ENCODE measurements at regions not wholly inside any gene's neighbourhood (a gene's known extent, or its start where the extent isn't known, plus 50 kb on each side); places are given as distances from the start of the nearest gene placed in this dataset.

DNA sequence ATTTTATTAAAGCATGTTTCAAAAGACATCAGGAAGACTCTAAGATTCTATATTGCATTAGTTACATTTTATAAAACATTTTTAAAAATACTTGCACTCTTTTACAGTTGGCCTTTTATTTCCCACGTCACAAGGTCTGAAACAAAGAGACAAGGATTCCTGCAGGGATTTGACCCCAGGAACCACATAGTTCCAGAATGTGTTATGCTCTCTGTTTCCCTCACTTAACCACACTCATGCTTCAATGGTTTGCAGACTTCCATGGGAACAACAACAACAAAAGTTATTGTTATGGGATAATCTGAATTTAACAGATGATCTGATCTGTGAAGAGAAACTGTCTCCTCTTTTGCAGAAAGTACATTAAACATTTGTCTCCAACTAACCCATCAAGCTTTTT is 104.3 kb upstream of the PPFIA2 start:
- no peak for DNase-seq
- H4K20me1 ChIP-seq (ENCODE audit: insufficient read depth, low read length): no peaks in the 10 kb centered on the region
- H3K79me2 ChIP-seq (ENCODE audit: low read length): no peaks in the 10 kb centered on the region
- H3F3A ChIP-seq (ENCODE audit: insufficient read depth, low read length): no peaks in the 10 kb centered on the region
- no peak overlapping the region for H3K9ac ChIP-seq (ENCODE audit: low read length)
- H3K36me3 ChIP-seq (replicated peaks; ENCODE audit: insufficient read depth, low read length): no peaks in the 10 kb centered on the region
- H3K9me2 ChIP-seq (replicated peaks; ENCODE audit: insufficient read depth, low read length): no peaks in the 10 kb centered on the region
- H3K27ac ChIP-seq (ENCODE audit: low read length): no peak overlapping the region
- no peaks in the 10 kb centered on the region for H3K4me1 ChIP-seq (ENCODE audit: low read length)
- TF ChIP-seq CTCF (IDR thresholded peaks at IDR 0.05; ENCODE audit: low read length) (no peak), EZH2 (optimal IDR thresholded peaks at IDR 0.05; ENCODE audit: low read depth, low read length) (no peak)
- no peaks in the 10 kb centered on the region for H3K27me3 ChIP-seq (replicated peaks; ENCODE audit: insufficient read depth, low read length)
- H3K9me3 ChIP-seq (replicated peaks; ENCODE audit: insufficient read depth, low read length): no peaks in the 10 kb centered on the region
- H3K4me3 ChIP-seq (ENCODE audit: low read length): no peak overlapping the region
- H2AFZ ChIP-seq (ENCODE audit: low read length): no peak overlapping the region
- no peak overlapping the region for H3K4me2 ChIP-seq (ENCODE audit: low read depth, low read length)

DNA sequence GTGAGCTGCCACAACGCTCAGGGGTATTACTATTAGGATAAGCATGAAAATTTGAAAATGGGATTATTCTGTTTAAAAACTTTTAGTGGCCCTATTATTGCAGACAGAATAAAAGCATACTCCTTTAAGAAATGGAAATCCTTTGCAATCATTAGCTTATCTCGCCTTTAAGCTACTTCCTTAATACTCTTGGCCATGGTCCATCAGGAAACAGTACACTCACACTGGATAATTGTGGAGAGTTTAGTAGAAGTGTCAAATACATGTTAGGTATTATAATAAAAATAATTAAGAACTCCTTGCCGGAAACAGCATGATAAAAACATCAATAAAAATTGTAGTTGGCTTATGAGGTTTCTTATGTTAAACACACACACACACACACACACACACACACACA is 100.4 kb upstream of the PPFIA2 start:
- Histone ChIP-seq H3K9me2 (replicated peaks; ENCODE audit: insufficient read depth, low read length) (no peaks in the 10 kb centered on the region), H3K27ac (ENCODE audit: low read length) (no peak overlapping the region), H3K27me3 (replicated peaks; ENCODE audit: insufficient read depth, low read length) (no peaks in the 10 kb centered on the region), H3K79me2 (ENCODE audit: low read length) (no peaks in the 10 kb centered on the region), H3K4me1 (ENCODE audit: low read length) (no peaks in the 10 kb centered on the region), H3K9me3 (replicated peaks; ENCODE audit: insufficient read depth, low read length) (no peaks in the 10 kb centered on the region), H3K36me3 (replicated peaks; ENCODE audit: insufficient read depth, low read length) (no peaks in the 10 kb centered on the region), H3K9ac (ENCODE audit: low read length) (no peak overlapping the region), H3K4me2 (ENCODE audit: low read depth, low read length) (no peak overlapping the region), H2AFZ (ENCODE audit: low read length) (no peak overlapping the region), H4K20me1 (ENCODE audit: insufficient read depth, low read length) (no peaks in the 10 kb centered on the region), H3F3A (ENCODE audit: insufficient read depth, low read length) (no peaks in the 10 kb centered on the region), H3K4me3 (ENCODE audit: low read length) (no peak overlapping the region)
- TF ChIP-seq CTCF (IDR thresholded peaks at IDR 0.05; ENCODE audit: low read length): no peak
- no peak for TF ChIP-seq EZH2 (optimal IDR thresholded peaks at IDR 0.05; ENCODE audit: low read depth, low read length)
- no peak for TF ChIP-seq EZH2phosphoT487 (IDR thresholded peaks at IDR 0.05; ENCODE audit: low read length)
- DNase-seq: no peak

GRCh38 chr12:81843599-81843998 is 84.4 kb upstream of the PPFIA2 start:
- Histone ChIP-seq H2AFZ (ENCODE audit: low read length) (no peak overlapping the region), H3K4me2 (ENCODE audit: low read depth, low read length) (no peak overlapping the region), H3F3A (ENCODE audit: insufficient read depth, low read length) (no peaks in the 10 kb centered on the region), H3K79me2 (ENCODE audit: low read length) (no peaks in the 10 kb centered on the region), H3K9me3 (replicated peaks; ENCODE audit: insufficient read depth, low read length) (no peaks in the 10 kb centered on the region), H3K9me2 (replicated peaks; ENCODE audit: insufficient read depth, low read length) (no peaks in the 10 kb centered on the region), H3K27me3 (replicated peaks; ENCODE audit: insufficient read depth, low read length) (no peaks in the 10 kb centered on the region), H4K20me1 (ENCODE audit: insufficient read depth, low read length) (no peaks in the 10 kb centered on the region), H3K9ac (ENCODE audit: low read length) (no peak overlapping the region), H3K4me1 (ENCODE audit: low read length) (no peaks in the 10 kb centered on the region), H3K4me3 (ENCODE audit: low read length) (no peak overlapping the region), H3K27ac (ENCODE audit: low read length) (no peak overlapping the region), H3K36me3 (replicated peaks; ENCODE audit: insufficient read depth, low read length) (no peaks in the 10 kb centered on the region)
- DNase-seq: no peak
- TF ChIP-seq EZH2 (optimal IDR thresholded peaks at IDR 0.05; ENCODE audit: low read depth, low read length): no peak
- TF ChIP-seq EZH2phosphoT487 (IDR thresholded peaks at IDR 0.05; ENCODE audit: low read length): no peak

GRCh38 chr12:81835783-81836182 is 76.6 kb upstream of the PPFIA2 start:
- H4K20me1 ChIP-seq (ENCODE audit: insufficient read depth, low read length): no peaks in the 10 kb centered on the region
- no peaks in the 10 kb centered on the region for H3F3A ChIP-seq (ENCODE audit: insufficient read depth, low read length)
- no peaks in the 10 kb centered on the region for H3K4me1 ChIP-seq (ENCODE audit: low read length)
- no peak for DNase-seq
- H3K4me2 ChIP-seq (ENCODE audit: low read depth, low read length): no peak overlapping the region
- H3K9ac ChIP-seq (ENCODE audit: low read length): no peak overlapping the region
- no peaks in the 10 kb centered on the region for H3K9me2 ChIP-seq (replicated peaks; ENCODE audit: insufficient read depth, low read length)
- no peak overlapping the region for H3K4me3 ChIP-seq (ENCODE audit: low read length)
- no peak overlapping the region for H2AFZ ChIP-seq (ENCODE audit: low read length)
- no peak overlapping the region for H3K27ac ChIP-seq (ENCODE audit: low read length)
- no peaks in the 10 kb centered on the region for H3K27me3 ChIP-seq (replicated peaks; ENCODE audit: insufficient read depth, low read length)
- H3K79me2 ChIP-seq (ENCODE audit: low read length): no peaks in the 10 kb centered on the region
- TF ChIP-seq EZH2phosphoT487 (IDR thresholded peaks at IDR 0.05; ENCODE audit: low read length) (no peak), EZH2 (optimal IDR thresholded peaks at IDR 0.05; ENCODE audit: low read depth, low read length) (no peak), CTCF (IDR thresholded peaks at IDR 0.05; ENCODE audit: low read length) (no peak)
- no peaks in the 10 kb centered on the region for H3K36me3 ChIP-seq (replicated peaks; ENCODE audit: insufficient read depth, low read length)
- H3K9me3 ChIP-seq (replicated peaks; ENCODE audit: insufficient read depth, low read length): no peaks in the 10 kb centered on the region

Data from MM.1S (cell line).